DMS 273 treated with DMSO at 0.1 percent for 48 hours (cell line): ENCODE measurements at regions not wholly inside any gene's neighbourhood (a gene's known extent, or its start where the extent isn't known, plus 50 kb on each side); places are given as distances from the start of the nearest gene placed in this dataset.

Experiments
- DNase-seq: peaks from one replicate; lab custom pipeline; 2025; lab: John Stamatoyannopoulos, UW

DNA sequence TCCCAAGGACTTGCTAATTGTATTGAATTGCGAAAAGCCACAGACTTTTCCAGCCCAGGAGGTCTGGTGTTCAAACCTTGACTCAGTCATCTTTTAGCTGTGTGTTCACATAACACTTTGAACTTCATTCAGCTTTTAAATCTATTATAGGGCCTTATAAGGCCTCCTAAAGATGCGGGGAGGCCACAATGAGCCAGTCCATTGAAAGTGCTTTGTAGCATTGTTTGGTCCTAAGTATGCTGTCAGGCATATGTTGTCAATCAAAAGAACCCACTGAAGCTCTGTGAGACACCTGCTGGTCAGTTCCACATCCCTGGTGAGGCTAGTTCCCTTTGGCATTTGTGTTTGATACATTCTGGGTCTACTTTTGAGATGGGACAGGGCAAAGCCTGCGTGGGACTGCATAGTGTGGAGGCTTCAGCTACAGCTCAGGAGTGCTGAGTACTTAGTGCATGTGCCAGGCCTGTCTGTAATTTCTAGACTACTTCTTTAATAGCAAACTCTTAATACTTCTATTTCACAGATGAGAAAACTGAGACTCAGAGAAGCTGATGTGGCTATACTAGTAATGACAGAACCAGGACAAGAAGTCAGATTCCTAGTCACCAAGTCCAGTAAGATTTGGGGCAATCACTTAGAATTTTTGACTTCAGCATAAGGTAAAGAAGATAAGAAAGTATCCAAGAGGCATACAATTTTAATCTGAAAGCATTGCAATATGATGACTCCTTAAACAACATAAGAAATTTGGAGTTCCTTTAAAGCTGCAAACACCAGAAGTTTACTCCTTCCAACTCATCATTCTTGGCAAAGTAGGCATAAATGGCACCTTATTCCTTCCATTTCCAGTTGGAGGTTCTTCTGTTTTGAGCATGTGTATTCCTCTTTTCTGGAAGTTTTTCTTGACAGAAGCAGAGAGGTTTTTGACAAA is 213.0 kb downstream of the PDCD6IP start:
- no peak for DNase-seq

DNA sequence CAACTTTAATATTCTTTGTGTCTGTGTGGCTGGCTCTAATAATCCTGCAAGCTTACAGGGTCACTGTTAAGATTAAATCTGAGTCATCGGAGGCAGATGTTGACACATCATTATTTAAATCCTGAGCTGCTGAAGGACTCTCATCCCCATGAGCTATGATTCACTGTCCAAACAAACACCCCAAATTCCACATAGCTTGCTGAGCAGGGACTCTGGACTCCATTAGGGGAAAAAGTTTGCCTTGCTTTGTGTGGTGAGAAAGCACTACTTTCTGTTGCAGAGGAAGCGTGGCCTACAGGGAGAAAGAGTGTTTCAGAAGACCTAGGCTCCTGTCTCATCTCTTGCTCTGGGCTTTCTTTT is 213.7 kb downstream of the PDCD6IP start:
- DNase-seq: no peak

DNA sequence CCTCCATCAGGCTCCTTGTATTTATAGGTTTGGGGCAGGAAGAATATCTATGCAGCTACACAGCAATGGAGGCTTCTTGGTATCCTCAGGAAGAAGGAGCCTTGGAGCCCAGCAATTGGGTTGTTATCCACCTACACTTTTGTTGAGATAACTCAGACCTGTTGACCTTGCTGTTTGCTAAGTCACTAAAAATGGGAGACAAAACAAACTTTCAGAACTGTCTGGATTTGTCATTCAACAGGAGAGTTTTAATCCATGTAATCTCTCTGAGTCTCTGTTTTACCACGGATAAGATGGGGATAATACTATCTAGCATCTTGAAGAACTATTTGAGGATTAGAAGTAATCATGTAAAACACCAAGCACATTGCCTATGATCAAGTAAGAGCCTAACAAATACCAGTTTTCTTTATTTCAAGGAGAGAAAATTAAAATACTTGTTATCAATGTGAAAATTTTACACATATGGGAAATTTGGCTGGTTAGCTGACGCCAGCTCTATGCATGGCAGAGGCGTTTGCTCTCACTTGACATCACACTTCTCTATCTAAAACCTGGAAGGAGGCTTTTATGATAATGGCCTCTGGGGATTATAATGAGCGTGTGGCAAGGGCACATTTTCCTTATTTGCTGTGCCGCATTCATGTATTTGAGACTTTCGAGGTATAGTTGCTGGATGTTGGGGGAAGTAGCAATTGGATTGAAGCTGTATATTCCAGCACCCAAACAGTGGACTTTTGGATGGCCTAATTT is 215.6 kb downstream of the PDCD6IP start:
- no peak for DNase-seq

DNA sequence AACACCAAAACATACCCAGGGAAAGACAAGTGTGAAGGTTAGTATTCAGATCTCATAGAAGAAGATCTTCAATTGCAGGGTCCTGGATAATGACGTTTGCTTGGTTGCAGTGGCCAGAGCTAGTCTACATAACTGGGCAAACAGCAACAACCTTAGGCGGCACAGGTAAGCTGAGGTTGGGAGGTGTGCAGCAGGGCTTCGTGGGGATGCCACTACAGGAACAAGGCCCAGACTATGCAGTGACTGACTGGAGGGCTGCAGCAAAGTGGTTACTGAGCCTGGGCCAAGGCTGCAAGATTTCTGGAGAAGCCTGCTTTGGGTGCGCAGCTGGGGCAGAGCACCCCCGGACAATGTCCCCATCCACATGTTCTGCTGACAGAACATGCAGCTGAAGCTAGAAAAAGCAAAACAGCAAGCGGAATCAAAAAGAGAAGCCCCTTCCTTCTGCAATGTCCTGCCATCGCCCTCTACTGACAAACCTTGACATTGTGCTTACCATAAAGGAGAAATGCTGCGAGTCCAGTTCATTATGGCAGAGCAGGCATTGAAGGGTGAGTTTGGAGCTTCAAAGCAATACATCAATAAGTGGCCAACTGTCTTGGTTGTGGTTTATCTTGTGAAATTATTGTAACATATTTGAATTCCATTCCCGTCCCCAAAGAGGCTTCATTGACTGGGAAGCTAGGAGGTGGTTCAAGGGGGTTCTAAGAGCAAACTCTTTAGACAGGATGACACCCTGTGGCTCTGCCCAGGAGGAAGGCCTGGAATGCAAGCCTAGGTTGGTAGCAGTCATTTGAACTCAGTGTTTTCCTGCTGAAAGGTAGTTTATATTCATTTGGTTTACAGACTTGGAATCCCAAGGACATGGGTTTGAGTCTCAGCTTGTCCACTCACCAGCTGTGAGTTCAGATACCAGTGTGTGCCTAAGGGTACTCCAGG is 217.0 kb downstream of the PDCD6IP start:
- DNase-seq: no peak

DNA sequence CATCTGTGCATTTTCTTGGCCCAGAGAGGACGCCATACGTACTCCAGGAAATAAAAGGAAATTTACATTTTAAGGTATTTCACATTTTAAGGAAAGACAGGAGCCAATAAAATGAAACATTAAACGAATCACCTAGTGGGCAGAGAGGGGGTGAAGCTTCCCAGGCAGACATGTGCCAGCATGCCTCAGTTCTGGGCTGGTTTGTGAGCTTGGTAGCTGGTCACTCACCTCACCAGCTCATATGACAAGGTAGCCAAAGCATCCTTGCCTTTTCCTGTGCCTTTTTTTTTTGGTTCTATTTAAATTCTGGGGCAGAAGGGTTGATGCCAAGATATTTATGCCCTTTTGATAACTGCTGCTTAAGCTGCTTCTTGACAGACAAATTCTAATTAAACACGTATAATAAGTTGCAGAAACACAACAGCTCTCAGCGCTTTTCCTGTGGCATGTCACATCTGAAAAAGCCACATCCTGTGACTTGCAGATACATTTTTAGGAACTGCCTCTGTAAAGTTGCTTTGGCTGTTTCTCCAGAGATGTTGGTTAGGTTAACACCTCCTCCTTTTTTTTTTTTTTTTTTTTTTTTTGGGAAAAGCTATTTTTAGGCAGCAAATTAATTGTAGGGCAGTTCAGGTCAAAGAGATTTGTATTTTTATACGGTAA is 218.6 kb downstream of the PDCD6IP start:
- no peak for DNase-seq

DNA sequence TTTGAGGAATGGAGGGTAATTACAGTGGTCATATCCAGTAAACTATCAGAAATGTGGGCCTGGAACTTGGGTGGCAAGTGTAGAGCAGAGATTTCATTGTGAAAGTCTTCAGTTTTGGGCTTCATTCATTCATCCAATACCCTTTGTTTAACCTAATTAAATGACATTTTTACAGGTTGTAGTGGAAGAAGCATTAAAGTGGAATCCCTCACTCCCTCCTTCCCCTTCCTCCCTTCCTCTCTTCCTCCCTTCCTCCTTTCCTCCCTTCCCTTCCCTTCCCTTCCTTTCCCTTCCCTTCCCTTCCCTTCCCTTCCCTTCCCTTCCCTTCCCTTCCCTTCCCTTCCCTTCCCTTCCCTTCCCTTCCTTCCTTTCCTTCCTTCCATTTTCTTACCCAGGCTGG is 219.3 kb downstream of the PDCD6IP start:
- no peak for DNase-seq

DNA sequence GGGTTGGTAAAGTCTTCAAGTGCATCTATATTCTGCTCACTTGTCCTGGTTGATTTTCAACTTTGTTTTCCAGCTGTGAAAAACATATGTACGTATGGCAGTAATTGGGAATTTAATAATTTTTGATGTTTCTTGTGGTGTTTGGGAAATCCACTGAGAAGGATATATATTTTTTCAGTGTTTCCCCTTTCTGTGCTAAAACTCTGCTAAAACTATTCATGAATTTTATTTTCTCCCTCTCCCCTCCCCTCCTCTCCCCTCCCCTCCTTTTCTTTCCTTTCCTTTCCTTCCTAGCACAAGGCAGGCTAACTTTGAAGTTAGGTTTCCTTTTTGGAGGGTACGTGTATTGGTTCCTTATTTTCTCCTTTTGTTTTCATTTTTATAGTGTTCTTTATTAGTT is 220.7 kb downstream of the PDCD6IP start:
- no peak for DNase-seq

DNA sequence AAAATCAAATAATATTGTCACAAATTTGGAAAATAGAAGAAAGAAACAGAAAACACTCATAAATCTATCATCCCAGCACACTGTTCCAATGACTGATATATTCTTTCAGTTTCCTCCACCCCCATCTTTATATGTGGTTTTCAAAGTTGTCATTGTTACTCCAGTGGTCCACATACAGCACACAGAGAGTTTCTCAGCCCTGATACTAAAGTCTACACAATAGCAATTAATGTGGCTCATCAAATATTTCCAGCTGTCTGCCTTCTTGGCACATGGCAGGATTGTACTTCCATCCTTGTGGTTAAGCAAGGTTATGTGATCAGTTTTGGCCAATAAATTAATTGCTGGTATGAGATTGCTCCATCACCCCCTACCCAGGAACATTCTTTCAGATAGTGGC is 221.7 kb downstream of the PDCD6IP start:
- no peak for DNase-seq

DNA sequence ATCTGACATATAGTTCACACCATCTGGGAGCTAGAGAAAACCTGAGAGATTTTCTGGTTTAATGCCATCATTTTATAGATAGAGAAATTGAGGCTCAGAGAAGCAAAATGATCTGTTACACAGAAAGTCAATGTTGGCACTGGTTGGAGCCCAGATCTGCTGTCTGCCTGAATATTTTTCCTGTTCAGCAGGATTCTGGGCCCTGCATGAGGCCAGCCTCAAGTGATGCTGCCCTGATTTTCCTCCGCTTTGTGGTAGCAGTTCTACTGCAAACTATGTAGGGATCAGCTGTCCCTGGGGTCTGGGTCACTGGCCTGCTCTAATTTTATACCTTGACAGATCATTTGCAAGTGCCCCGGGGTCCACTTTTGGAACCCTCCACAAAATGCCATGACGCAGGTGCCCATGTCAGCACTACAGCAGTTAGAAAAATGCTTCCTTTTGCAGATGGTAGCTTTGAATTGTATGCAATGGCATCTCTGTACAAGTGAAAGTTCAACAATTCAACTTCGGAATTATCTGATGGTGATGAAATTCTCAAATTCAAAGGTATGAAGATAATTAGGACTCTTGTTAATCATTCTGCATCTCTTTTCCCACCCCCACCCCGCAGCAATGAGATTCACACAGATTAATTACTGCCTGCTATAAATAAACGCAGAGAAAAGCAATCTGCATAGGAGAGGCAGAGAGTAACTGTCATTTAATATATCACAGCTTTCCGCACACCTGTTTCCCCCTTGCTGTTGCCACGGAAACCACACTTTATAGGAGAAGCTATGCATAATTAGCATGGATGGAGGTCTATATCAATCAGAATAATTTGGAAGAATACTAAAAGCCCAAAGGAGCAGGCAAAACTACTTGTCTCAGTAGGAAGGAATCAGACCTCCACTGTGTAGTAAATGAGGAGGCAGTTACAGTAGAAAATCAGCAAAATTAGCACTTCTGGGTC is 222.6 kb downstream of the PDCD6IP start:
- peak; percentile 18 for DNase-seq

DNA sequence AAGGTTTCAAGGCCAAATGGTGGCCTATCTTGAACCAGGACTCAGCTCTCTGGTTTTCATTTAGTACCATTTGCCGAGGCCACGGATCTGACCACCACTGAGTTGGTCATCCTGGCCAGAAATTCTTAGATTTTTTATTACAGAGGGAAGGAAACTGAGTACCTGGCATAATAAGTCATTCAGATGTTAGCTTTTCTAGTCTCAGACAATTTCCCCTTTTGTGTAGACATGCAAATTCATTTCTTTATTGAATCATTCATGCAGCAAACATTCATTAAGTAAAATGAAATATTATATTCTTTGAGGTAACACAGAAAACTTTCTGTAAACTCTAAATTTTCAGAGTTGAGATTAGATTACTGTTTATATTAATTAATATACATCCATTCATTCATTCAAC is 223.7 kb downstream of the PDCD6IP start:
- DNase-seq: no peak

DNA sequence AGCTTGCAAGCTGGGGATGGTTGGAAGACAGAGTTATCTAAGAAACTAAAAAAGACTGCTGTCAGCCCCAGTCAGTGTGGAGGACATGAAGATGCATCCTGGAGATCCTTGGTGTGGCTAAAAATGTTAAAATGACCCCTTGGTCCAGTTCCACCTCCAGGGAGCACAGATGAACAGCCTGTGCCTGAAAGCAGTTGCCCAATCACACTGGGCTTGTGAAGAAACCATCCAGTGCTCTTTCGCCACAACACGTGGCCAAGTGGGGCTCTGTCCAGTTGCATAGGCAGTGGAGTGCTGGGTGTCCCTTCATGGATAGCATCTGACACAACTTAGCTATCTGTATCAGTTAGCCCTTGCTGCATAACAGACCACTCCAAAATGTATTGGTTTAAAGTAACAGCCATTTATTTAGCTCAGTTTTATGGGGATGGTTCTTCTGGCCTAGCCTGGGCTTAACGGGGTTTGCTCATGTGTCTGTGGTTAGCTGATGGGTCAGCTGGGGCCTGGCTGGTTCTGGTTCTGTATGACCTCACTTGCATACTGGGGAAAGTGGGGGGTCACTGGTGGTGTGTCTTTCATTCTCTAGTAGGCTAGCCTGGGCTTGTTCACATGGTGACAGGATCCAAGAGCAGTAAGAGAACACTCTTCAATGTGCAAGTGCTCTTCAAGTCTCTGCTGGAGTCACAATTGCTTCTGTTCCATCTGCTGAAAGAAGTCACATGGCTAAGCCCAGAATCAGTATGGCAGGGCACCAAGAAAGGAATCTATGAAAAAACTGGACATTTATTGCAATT is 226.2 kb downstream of the PDCD6IP start:
- DNase-seq: no peak

DNA sequence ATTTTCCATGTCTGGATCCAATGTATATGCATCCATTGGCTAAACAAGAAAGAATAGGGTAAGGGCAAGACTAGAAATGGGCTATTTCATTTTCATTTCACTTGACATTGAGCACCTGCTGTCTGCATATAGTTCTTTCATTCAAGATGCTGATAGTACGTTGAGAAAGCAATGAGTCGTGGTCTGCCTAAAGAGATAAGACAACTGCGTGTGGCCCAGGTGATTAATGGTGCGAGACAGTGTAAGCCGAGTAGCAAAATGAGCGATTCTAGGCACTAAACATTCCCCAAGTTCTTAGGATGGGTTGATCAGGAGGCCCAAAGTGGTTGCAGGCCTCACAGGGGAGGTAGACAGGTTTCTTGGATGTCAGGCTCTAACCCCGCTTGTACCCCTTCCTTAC is 235.4 kb downstream of the PDCD6IP start:
- DNase-seq: no peak

DNA sequence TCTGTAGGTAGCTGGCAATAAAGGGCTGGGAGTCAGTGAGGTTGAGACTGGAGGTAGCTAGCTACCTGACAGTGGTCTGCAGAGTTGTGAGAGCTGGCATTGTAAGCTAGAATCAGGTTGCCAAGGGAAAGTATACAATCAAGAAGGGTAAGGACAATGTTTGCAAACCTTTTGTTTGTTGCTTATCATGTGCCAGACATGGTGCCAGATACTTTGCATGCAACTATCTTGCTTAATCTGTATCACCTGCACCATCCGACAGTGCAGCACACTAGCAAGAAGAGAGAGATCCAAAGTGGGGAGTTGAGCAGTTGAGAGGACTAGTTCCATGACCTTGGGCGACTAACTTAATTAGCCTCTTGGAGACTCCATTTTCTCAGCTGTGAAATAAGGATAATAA is 236.4 kb downstream of the PDCD6IP start:
- DNase-seq: no peak

DNA sequence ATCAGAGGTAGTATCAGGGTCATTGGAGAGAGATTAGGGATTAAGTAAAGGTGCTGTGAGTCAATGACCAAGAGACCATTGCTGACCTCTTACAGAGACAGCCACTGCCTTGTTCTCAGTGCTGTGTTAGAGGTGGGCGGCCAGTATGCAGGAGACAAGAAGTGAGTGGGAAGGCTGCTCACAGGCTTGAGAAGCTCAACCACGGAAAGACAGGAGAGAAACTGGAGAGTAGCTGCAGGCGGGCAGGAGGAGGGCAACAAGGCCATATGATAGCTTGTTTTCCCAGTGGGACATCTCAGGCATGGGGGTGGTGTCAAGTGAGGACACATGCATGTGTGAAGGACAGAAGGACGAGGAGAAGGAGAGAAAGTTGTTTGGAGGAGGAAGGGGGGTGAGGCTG is 237.3 kb downstream of the PDCD6IP start:
- no peak for DNase-seq

DNA sequence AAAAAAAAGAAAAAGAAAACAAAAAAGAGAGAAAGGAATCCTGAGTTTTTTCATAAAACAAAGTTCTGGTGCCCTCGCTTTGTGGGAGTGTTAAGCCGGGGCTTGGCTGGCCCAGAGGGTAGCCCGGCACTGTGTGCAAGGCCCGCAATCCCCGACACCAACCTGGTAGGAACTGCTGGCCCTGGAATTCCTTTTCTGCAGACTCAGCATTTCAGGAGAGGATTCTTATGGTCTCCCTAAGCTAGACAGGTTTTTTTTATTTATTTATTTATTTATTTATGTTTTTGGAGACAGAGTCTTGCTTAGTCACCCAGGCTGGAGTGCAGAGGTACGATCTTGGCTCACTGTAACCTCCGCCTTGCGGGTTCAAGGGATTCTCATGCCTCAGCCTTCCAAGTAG is 238.8 kb downstream of the PDCD6IP start:
- no peak for DNase-seq

DNA sequence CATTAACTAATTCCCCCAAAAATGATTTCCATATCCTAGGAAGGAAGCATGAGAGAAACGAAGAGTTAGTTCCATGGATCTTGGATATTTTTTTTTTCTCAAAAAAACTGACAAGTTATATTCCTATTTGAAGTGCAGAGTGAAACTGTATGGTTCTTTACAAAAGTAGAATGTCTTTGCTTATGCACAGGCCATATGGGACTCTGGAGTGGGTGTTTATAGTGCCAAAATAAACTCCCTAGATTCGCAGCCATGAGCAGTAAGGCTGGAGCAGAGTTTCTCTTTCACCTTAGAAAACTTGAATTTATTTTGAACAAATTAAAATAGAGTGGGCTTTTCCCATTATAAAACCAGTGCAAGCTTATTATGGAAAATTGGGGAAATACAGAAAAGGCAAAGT is 239.7 kb downstream of the PDCD6IP start:
- DNase-seq: no peak

DNA sequence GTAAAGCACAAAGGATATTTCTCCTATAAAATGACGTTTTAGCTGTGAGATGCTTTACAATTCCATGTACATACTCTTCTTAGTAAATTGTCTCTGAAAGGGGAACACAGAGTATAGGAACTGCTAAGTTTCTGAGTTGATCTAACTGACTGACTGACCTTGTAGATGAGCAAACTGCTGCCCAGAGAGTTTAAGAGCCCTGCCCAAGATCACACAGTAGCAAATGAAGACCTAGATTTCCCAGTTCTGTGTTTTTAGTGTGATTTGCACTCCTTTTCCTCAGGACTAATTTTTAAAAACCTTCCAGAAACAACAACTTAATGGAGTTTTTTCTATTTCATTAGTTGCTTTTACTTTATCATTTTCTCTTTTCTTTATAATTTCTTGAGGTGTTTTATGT is 247.7 kb downstream of the PDCD6IP start:
- no peak for DNase-seq

DNA sequence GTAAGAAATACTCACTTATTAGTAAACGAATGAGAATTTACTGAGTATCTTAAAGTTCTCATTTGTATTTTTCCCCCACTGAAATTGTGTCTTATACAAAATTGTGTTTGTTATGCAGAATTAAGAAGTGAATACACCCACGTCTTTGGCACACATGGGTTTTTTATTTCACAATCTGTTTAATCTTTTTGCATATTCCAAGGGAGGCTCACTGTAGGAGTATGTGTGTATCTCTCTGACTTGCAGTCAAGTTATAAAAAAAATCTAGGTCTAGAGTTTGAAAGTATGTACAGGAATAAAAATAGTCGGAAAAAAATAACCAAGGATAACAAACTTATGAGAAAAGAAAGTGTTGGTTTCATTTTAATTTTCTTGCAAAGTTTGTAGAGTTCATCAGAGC is 255.2 kb downstream of the PDCD6IP start:
- no peak for DNase-seq

DNA sequence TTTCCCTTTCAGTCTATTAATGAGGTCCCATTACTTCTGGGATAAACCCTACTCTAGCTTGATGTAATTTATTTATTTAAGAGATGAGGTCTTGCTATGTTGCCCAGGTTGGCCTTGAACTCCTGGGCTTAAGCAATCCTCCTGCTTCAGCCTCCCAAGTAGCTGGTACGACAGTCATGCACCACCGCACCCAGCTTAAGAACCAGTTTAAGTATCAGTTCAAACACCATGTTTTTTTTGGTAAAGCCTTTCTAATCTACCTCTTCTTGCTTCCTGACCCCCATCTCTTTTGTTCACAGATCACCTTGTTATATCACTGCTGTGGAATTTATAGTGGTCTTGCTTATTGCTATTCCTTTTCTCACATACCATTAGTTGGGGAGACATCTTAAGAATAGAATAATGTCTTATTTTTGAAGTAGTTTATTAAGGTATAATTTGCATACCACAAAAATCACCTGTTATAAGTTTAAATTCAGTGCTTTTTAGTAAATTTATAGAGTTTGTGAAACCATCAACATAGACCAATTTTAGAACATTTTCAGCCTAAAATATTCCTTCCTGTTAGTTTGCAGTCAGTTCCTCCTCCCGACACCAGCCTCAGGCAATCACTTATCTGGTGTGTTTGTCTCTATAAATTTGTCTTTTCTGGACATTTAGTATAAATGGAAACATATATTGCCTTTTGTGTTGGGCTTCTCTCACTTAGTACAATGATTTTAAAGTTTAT is 257.9 kb downstream of the PDCD6IP start:
- DNase-seq: no peak
